HepG2 (cell line): ENCODE measurements at regions not wholly inside any gene's neighbourhood (a gene's known extent, or its start where the extent isn't known, plus 50 kb on each side); places are given as distances from the start of the nearest gene placed in this dataset.

Experiments
- AKAP8 ChIP-seq: sonication (generic); formaldehyde crosslinking; IDR thresholded peaks from 2 replicates; pipeline ENCODE4 v1.5.1; 2020; ENCODE audit warnings: mild to moderate bottlenecking, missing genetic modification reagents
- ARID2 ChIP-seq: sonication (generic); formaldehyde crosslinking; IDR thresholded peaks from 2 replicates; pipeline ENCODE4 v1.8.1; 2022; ENCODE audit warnings: mild to moderate bottlenecking, missing genetic modification reagents, borderline replicate concordance
- CEBPB ChIP-seq: IDR thresholded peaks from 2 replicates; pipeline ENCODE4 v1.6.1; 2011; ENCODE audit warnings: low read depth, low read length, improper control_type of control experiment, borderline replicate concordance
- ELF1 ChIP-seq: sonication (generic); formaldehyde crosslinking; IDR thresholded peaks from 2 replicates; pipeline ENCODE4 v1.4.0; 2020; ENCODE audit warnings: missing genetic modification reagents
- MYC ChIP-seq: sonication (generic); formaldehyde crosslinking; IDR thresholded peaks from 2 replicates; pipeline ENCODE4 v1.9.0; 2021; ENCODE audit warnings: missing genetic modification reagents, borderline replicate concordance
- NAIF1 ChIP-seq: sonication (generic); formaldehyde crosslinking; IDR thresholded peaks from 2 replicates; pipeline ENCODE4 v1.5.0; 2020; ENCODE audit warnings: mild to moderate bottlenecking, missing genetic modification reagents, borderline replicate concordance
- NCOA2 ChIP-seq: sonication (generic); formaldehyde crosslinking; IDR thresholded peaks from 2 replicates; pipeline ENCODE4 v1.8.0; 2022; ENCODE audit warnings: inconsistent platforms
- NONO ChIP-seq, 2 experiments: fragments of 450-650 bp in 1 of 2; sonication (generic) in 1 of 2; formaldehyde crosslinking in 1 of 2; IDR thresholded peaks in 1 of 2; conservative IDR thresholded peaks in 1 of 2; 2 replicates each; pipeline versions ENCODE4 v1.6.1 to v1.8.0; 2017 to 2022; ENCODE audit warnings: mild to moderate bottlenecking in 1 of 2, missing genetic modification reagents in 1 of 2, moderate library complexity in 1 of 2
- PPARG ChIP-seq: conservative IDR thresholded peaks from 2 replicates; pipeline ENCODE4 v1.6.1; 2016; ENCODE audit warnings: missing biosample characterization, missing genetic modification reagents
- SMYD3 ChIP-seq: sonication (generic); formaldehyde crosslinking; IDR thresholded peaks from 2 replicates; pipeline ENCODE4 v1.8.1; 2023; ENCODE audit warnings: mild to moderate bottlenecking, missing genetic modification reagents
- ZNF451 ChIP-seq: sonication (generic); formaldehyde crosslinking; IDR thresholded peaks from 2 replicates; pipeline ENCODE4 v1.5.0; 2020; ENCODE audit warnings: mild to moderate bottlenecking, missing genetic modification reagents
- ZNF510 ChIP-seq: sonication (generic); formaldehyde crosslinking; IDR thresholded peaks from 2 replicates; pipeline ENCODE4 v1.4.0; 2020; ENCODE audit warnings: low read depth, mild to moderate bottlenecking, missing genetic modification reagents
- ZNF607 ChIP-seq: sonication (generic); formaldehyde crosslinking; IDR thresholded peaks from 2 replicates; pipeline ENCODE4 v1.5.1; 2020; ENCODE audit warnings: missing genetic modification reagents, mild to moderate bottlenecking, borderline replicate concordance
- ZNF878 ChIP-seq: sonication (generic); formaldehyde crosslinking; IDR thresholded peaks from 2 replicates; pipeline ENCODE4 v1.8.1; 2023; ENCODE audit warnings: mild to moderate bottlenecking, missing genetic modification reagents, moderate library complexity
- ZNF879 ChIP-seq: sonication (generic); formaldehyde crosslinking; IDR thresholded peaks from 2 replicates; pipeline ENCODE4 v1.8.1; 2023; ENCODE audit warnings: missing genetic modification reagents
- TF ChIP-seq, protein P1 (sequence below): IDR thresholded peaks from 2 replicates; pipeline ENCODE4 v1.4.0; 2020; ENCODE audit warnings: mild to moderate bottlenecking, missing genetic modification reagents
- TF ChIP-seq, protein P2 (sequence below): sonication (generic); formaldehyde crosslinking; IDR thresholded peaks from 2 replicates; pipeline ENCODE4 v1.4.0; 2020; ENCODE audit warnings: missing genetic modification reagents
- TF ChIP-seq, protein P3 (sequence below): sonication (generic); formaldehyde crosslinking; IDR thresholded peaks from 2 replicates; pipeline ENCODE4 v1.4.0; 2020; ENCODE audit warnings: missing genetic modification reagents
- TF ChIP-seq, protein P4 (sequence below): sonication (generic); formaldehyde crosslinking; IDR thresholded peaks from 2 replicates; pipeline ENCODE4 v1.5.0; 2020; ENCODE audit warnings: mild to moderate bottlenecking, missing genetic modification reagents

DNA sequence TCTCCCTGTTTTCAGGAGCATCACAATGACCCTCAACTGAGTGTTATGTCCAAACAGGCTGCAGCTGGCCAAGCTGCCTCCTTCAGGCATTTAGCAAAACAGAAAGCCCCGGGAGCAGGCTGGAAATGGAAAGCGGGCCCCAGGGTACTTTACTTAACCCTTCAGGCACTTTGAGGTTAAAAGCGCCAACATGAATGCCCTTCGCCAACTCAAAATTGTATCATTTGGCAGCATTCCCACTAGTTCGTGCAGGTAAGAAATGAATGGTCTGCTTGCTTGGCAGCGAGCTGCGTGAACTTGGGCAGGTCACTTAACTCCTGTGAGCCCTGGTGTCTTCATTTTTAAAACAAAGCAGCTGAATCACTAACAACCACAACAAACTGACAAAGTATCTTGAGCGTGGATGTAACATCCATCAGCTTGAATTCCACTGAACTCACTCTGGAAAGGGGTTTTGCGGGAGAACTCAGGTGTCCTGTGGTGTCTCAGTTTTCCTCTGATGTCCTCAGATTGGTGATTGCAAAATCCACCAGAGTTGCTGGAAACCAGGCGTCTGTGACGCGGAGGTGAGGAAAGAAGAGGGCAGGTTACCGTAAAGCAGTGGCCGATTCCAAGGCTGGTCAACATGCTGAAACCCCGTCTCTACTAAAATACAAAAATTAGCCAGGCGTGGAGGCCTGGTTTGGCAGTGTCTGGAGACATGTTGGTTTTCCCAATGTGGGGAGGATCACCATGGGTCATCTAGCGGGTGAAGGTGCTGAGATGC lies 118.8 kb upstream of the ZNF217 start (continued):
- TF ChIP-seq NCOA2 (CRISPR knock-in tag) (peak; percentile 11; the same call in 1 of the 2 replicates), CEBPB (peak; percentile 89), SMYD3 (CRISPR knock-in tag) (peak; percentile 76; the same call in 1 of the 2 replicates), ZNF878 (no peak), MYC (CRISPR knock-in tag) (no peak), ZNF879 (no peak), ZNF510 (CRISPR knock-in tag) (no peak), ARID2 (CRISPR knock-in tag) (peak; percentile 99), NONO (IDR thresholded peaks at IDR 0.05) (no peak), NONO (CRISPR knock-in tag; conservative IDR thresholded peaks at IDR 0.05) (no peak), PPARG (CRISPR knock-in tag) (no peak), ZNF607 (CRISPR knock-in tag) (0 out of 2 replicates have a peak, but pooled peaks have one; percentile 23), AKAP8 (no peak), NAIF1 (CRISPR knock-in tag) (no peak), ZNF451 (CRISPR knock-in tag) (no peak), ELF1 (no peak)
- TF ChIP-seq, protein P1, sequence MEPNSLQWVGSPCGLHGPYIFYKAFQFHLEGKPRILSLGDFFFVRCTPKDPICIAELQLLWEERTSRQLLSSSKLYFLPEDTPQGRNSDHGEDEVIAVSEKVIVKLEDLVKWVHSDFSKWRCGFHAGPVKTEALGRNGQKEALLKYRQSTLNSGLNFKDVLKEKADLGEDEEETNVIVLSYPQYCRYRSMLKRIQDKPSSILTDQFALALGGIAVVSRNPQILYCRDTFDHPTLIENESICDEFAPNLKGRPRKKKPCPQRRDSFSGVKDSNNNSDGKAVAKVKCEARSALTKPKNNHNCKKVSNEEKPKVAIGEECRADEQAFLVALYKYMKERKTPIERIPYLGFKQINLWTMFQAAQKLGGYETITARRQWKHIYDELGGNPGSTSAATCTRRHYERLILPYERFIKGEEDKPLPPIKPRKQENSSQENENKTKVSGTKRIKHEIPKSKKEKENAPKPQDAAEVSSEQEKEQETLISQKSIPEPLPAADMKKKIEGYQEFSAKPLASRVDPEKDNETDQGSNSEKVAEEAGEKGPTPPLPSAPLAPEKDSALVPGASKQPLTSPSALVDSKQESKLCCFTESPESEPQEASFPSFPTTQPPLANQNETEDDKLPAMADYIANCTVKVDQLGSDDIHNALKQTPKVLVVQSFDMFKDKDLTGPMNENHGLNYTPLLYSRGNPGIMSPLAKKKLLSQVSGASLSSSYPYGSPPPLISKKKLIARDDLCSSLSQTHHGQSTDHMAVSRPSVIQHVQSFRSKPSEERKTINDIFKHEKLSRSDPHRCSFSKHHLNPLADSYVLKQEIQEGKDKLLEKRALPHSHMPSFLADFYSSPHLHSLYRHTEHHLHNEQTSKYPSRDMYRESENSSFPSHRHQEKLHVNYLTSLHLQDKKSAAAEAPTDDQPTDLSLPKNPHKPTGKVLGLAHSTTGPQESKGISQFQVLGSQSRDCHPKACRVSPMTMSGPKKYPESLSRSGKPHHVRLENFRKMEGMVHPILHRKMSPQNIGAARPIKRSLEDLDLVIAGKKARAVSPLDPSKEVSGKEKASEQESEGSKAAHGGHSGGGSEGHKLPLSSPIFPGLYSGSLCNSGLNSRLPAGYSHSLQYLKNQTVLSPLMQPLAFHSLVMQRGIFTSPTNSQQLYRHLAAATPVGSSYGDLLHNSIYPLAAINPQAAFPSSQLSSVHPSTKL (CRISPR knock-in tag): peak; percentile 36; the same call in 1 of the 2 replicates
- TF ChIP-seq, protein P2, sequence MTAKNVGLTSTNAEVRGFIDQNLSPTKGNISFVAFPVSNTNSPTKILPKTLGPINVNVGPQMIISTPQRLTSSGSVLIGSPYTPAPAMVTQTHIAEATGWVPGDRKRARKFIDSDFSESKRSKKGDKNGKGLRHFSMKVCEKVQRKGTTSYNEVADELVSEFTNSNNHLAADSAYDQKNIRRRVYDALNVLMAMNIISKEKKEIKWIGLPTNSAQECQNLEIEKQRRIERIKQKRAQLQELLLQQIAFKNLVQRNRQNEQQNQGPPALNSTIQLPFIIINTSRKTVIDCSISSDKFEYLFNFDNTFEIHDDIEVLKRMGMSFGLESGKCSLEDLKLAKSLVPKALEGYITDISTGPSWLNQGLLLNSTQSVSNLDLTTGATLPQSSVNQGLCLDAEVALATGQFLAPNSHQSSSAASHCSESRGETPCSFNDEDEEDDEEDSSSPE: no peak
- TF ChIP-seq, protein P3, sequence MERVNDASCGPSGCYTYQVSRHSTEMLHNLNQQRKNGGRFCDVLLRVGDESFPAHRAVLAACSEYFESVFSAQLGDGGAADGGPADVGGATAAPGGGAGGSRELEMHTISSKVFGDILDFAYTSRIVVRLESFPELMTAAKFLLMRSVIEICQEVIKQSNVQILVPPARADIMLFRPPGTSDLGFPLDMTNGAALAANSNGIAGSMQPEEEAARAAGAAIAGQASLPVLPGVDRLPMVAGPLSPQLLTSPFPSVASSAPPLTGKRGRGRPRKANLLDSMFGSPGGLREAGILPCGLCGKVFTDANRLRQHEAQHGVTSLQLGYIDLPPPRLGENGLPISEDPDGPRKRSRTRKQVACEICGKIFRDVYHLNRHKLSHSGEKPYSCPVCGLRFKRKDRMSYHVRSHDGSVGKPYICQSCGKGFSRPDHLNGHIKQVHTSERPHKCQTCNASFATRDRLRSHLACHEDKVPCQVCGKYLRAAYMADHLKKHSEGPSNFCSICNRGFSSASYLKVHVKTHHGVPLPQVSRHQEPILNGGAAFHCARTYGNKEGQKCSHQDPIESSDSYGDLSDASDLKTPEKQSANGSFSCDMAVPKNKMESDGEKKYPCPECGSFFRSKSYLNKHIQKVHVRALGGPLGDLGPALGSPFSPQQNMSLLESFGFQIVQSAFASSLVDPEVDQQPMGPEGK (CRISPR knock-in tag): no peak
- TF ChIP-seq, protein P4, sequence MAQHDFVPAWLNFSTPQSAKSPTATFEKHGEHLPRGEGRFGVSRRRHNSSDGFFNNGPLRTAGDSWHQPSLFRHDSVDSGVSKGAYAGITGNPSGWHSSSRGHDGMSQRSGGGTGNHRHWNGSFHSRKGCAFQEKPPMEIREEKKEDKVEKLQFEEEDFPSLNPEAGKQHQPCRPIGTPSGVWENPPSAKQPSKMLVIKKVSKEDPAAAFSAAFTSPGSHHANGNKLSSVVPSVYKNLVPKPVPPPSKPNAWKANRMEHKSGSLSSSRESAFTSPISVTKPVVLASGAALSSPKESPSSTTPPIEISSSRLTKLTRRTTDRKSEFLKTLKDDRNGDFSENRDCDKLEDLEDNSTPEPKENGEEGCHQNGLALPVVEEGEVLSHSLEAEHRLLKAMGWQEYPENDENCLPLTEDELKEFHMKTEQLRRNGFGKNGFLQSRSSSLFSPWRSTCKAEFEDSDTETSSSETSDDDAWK (CRISPR knock-in tag): no peak
